Stimulated activated CD8-positive, alpha-beta memory T cell treated with anti-CD3 and anti-CD28 coated beads, Interleukin-7, amount 100 ng/mL, for 48 hours (primary cell): ENCODE measurements at regions not wholly inside any gene's neighbourhood (a gene's known extent, or its start where the extent isn't known, plus 50 kb on each side); places are given as distances from the start of the nearest gene placed in this dataset.
A peak's percentile ranks its signal among the peaks of the same experiment; 100 is the strongest.

Source experiments
- DNase-seq, 2 donors: peaks; one replicate each; pipeline ENCODE4 v3.0.0-alpha.2; 2020; ENCODE audit warnings: low read depth in 1 of 2; ENCODE audit errors: extremely low read depth in 1 of 2

- DNase-seq: no peak
These were observed 164.9 kb upstream of the PRNP start for GRCh38 chr20:4521170-4521968.

- DNase-seq: peak in 1 of 2 donors; percentile 1
These were observed 166.7 kb upstream of the PRNP start for GRCh38 chr20:4519534-4519933.

GRCh38 chr20:4516876-4517275, 169.4 kb upstream of the PRNP start:
- no peak for DNase-seq

- DNase-seq: no peak
These were observed 172.5 kb upstream of the PRNP start for GRCh38 chr20:4513720-4514119.

GRCh38 chr20:4512891-4513550, 173.2 kb upstream of the PRNP start:
- DNase-seq: no peak

GRCh38 chr20:4511776-4512175, 174.5 kb upstream of the PRNP start:
- DNase-seq: no peak

GRCh38 chr20:4509825-4510522, 176.3 kb upstream of the PRNP start:
- DNase-seq: no peak

- no peak for DNase-seq
These were observed 177.5 kb upstream of the PRNP start for GRCh38 chr20:4508773-4509172.

GRCh38 chr20:4507288-4507719, 179.0 kb upstream of the PRNP start:
- DNase-seq: no peak

- no peak for DNase-seq
These were observed 181.4 kb upstream of the PRNP start for GRCh38 chr20:4504814-4505213.

- no peak for DNase-seq
These were observed 183.5 kb upstream of the PRNP start for GRCh38 chr20:4502756-4503155.

- DNase-seq: no peak
These were observed 192.9 kb upstream of the PRNP start for GRCh38 chr20:4493386-4493785.

GRCh38 chr20:4491643-4492042, 194.6 kb upstream of the PRNP start:
- no peak for DNase-seq

- no peak for DNase-seq
These were observed 195.5 kb upstream of the PRNP start for GRCh38 chr20:4490606-4491280.

GRCh38 chr20:4490045-4490444, 196.2 kb upstream of the PRNP start:
- no peak for DNase-seq

- no peak for DNase-seq
These were observed 197.6 kb upstream of the PRNP start for GRCh38 chr20:4488407-4489339.

GRCh38 chr20:4484379-4484997, 201.8 kb upstream of the PRNP start:
- DNase-seq: no peak

GRCh38 chr20:4483961-4484360, 202.3 kb upstream of the PRNP start:
- DNase-seq: no peak

GRCh38 chr20:4483486-4483885, 202.8 kb upstream of the PRNP start:
- DNase-seq: no peak

GRCh38 chr20:4480104-4480503, 206.2 kb upstream of the PRNP start:
- no peak for DNase-seq
